NCI-H2029 treated with DMSO at 0.1 percent for 48 hours (cell line): ENCODE measurements at regions not wholly inside any gene's neighbourhood (a gene's known extent, or its start where the extent isn't known, plus 50 kb on each side); places are given as distances from the start of the nearest gene placed in this dataset.
"Not testable (repeated sequence)": the region's sequence is repeated elsewhere in the genome, so short reads cannot be mapped to it uniquely, and the experiment has no call there.

Experiments used
- DNase-seq: peaks from one replicate; lab custom pipeline; 2025; lab: John Stamatoyannopoulos, UW

GRCh38 chr2:40043641-40044040 lies 264.6 kb upstream of the THUMPD2 start:
- DNase-seq: no peak

GRCh38 chr2:40043191-40043590 lies 264.1 kb upstream of the THUMPD2 start:
- DNase-seq: no peak

DNA sequence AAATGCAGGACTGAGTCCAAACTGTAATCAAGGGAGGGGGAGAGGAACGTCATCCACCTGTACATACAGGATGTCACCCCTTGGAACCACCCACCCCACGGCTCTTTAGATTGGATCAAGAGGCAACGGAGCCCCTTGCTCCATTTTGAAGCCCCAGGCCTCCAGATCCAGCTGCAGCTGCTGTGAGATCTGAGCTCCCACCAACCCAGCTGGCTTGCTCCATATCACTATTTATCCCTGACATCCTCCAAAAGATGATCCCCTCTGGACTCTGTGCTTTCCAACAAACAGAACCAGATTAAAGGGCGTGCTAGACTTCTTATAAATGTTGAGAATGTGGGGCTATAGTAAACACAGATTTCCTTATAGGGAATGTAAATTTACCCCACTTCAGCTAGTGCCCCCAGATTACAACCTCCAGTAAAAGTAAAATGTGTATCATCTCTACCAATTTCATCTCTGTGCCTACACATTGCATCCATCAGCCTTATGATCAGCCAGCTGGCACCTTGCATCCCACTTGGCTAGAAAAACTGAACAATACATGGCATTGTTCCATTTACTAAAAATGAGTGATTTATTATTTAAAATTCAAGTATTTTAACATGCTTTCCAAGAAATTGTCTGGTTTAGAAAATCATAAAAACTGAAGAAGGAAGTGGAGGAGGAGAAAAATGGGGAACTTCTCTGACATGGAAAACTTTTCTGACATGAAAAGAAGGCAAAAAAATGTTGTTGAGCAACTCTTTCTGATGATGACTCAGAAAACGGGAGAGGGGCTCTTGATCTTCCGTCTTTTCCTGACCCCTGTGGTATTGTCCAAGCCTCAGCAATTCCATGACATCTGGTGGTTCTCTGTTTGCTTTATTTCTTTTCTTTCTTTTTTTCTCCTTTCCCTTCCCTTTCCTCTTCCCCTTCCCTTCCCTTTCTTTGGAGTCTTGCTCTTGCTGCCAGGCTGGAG lies 262.6 kb upstream of the THUMPD2 start:
- no peak for DNase-seq

GRCh38 chr2:40039549-40039948 lies 260.5 kb upstream of the THUMPD2 start:
- DNase-seq: no peak

DNA sequence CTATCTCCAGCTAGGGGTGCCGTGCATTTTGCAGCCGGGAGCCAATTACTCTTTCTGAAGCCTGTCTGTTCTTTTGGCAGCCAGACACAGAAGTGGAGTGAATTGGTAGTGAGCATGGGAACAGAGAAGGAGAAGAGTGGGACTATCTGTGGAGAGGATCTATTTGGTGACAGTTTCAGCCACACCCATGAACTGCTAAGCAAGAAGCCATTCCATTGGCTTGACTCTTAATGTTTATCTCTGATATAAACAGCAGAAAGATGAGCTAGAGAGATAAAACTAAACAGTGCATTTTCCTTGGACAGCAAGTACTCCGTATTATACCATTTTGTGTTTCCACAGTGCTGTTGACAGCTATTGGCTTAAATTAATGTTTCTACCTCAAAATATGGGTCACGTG lies 259.6 kb upstream of the THUMPD2 start:
- DNase-seq: no peak

DNA sequence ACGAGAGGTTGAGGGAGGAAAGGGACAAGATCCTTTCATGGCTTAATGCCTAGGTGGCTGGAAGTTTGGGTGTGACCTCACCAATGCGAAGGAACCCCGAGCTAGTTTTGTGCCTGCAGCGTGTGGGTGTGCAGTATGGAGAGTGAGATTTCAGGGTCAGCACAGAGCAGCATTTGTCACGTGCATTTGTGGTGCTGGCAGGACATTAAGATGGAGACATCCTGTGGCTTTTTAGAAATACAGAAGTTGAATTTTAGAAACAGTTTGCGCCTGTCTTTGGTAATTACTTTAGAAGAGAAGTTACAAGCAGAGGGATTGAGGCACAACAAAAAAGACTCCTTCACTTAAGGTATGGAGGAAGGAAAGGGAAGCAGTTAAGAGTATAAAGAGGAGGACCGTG lies 258.2 kb upstream of the THUMPD2 start:
- no peak for DNase-seq

DNA sequence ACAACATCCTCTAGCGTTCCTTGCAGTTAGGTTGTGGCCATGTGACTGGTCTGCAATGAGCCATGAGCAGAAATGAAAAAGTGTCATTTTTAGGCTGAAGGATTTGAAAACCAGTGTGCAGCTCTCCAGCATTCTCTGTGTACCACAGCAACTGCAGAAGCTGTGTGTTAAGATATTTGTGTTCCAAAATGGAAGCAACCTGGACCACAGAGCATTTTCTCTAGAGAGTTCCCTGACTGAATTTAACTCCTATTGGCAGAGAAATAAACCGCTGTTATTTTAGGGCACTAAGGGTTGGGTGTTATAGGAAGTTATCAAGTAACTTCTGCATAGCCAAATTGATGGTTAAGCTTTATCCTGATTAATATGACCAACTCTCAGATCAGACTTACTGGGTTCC lies 257.2 kb upstream of the THUMPD2 start:
- DNase-seq: no peak

DNA sequence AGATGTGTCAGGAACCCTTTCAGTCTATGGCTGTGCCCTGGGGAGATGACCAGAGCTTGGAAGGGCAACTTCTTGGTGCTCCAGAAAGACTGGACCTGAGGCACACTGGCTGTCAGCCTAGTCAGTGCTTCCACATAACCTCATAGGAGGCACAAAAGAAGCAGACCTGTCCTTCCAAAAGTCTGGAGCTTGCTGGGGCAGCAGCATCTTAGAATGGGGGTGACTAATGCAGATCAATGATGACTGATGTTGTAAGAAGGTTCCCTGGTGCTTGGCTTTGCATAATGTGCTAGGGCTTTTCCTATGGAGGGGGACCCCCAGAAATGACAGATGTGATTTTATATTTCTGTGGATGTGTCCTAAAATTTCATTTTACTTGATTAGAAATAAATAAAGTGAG lies 255.7 kb upstream of the THUMPD2 start:
- DNase-seq: no peak

DNA sequence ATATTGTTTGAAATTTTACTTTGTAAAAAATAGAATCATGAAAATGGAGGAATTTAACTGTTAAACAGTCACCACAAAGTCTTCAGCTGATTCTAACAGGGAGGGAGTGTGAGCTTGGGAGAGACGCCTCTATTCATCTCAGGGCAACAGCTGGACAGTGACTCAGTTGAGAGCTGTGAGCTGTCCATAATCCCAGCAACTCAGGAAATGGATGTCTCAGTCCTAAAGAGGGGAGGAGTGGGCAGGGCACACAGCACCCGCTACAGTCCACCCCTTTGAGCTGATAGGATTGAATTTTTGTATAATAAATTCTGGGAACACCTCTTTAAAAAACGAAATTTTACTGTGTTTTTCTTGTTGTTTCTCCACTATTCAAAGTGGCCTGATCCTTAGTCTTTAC lies 255.1 kb upstream of the THUMPD2 start:
- DNase-seq: no peak

DNA sequence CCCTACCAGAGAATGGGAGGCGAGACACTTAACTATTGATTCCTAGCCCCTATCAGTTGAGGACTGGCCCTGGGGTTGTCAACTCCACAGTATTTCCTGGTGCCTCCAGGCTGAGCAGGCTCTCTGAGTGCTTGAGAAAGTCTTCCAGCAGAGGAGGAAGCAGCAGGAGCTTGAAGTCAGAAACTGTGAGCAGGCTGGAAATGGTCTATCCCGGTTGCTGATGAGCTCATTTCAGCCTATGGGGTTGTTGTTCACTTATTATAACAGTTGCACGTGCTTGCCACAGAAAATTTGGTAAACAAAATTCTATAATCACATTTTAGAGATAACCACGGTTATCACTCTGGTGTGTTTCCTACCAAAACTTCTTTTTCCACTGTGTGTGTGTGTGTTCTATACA lies 254.7 kb upstream of the THUMPD2 start:
- DNase-seq: no peak

- no peak for DNase-seq
Observed at GRCh38 chr2:40032650-40033319, 253.7 kb upstream of the THUMPD2 start.

- DNase-seq: no peak
Observed at GRCh38 chr2:40030456-40030975, 251.5 kb upstream of the THUMPD2 start.

GRCh38 chr2:40028792-40029488 lies 249.9 kb upstream of the THUMPD2 start:
- no peak for DNase-seq

DNA sequence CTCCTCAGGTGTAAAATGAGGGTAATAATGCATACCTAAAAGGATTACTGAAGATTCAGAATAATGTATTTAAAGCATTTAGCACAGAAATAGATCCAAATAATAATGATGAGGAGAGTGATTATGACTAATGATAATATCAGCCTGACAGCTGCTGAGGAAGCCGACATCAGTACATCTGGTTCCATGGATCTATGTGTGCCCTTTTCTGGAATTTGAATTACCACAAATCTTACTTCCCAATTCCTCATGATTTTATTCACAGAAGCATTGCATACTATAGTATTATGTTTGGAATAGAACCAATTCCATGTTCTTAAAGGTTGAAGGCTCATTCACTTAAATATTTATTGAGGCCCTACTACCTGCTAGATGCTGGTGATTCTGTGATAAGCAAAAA lies 248.9 kb upstream of the THUMPD2 start:
- DNase-seq: no peak

GRCh38 chr2:40025276-40025675 lies 246.2 kb upstream of the THUMPD2 start:
- DNase-seq: not testable (repeated sequence)

DNA sequence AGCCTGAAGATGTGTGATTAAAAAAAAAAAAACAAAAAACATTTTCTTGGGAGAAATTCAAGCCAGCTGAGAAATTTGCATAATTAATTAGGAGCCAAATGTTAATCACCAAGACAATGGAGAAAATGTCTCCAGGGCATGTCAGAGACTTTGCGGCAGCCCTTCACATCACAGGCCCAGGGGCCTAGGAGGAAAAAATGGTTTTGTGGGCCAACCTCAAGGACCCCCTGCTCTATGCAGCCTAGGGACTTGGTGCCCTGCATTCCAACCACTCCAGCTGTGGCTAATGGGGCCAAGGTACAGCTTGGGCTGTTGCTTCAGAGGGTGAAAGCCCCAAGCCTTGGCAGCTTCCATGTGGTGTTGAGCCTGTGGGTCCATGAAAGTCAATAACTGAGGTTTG lies 241.9 kb upstream of the THUMPD2 start:
- DNase-seq: no peak

DNA sequence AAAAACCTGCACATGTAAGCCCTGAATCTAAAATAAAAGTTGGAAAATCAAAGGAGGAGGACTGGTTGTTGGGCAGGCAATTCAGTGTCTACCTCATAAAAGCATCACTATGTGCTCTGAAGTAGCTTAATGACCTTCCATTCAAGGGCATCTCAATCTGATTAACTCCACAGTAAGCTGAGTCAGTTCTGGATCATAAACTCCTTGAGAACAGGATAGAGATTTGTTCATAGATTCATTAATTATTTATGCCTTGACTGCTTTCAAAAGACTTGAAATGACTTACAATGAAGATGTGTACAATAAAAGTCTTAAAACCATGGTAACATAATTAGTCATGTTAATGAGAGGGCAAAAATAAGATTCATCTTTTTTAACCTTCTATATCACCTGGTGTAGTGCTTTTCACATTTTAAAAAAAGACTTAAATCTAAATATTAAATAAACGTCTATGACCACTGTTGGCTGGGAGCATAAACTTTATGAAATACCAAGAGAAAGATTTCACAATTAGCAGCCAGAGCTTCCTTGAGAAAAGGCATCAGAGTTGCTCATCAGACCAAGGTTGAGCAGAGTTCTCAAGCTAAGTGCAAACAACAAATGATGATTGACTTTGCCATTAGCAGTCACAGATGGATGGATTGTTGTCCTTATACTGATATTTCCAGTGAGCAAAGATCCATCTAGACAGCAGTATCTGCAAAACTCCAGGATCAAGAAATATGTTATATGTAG lies 237.3 kb upstream of the THUMPD2 start:
- no peak for DNase-seq

- DNase-seq: not testable (repeated sequence)
Observed at GRCh38 chr2:40013962-40014361, 234.9 kb upstream of the THUMPD2 start.

- DNase-seq: no peak
Observed at GRCh38 chr2:40004336-40004735, 225.3 kb upstream of the THUMPD2 start.

DNA sequence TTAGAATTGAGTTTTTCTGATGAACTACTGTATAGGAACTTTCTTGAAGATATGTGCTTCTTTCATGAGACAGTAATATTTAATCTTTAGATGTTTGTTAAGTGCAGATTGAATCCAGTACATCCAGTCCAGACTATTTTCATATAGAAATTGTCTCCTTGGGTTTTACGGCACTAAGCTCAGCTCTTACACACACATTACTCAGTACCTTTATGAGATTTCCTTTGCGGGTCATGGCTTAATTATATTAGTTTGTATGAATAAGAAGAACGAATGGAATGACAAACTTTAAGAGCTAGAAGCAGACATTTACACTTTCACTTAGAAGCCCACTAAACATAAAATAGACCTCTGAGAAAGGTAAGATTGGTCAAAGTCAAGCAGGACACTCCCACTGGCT lies 223.3 kb upstream of the THUMPD2 start:
- DNase-seq: no peak

- no peak for DNase-seq
Observed at GRCh38 chr2:39999864-40000263, 220.8 kb upstream of the THUMPD2 start.

DNA sequence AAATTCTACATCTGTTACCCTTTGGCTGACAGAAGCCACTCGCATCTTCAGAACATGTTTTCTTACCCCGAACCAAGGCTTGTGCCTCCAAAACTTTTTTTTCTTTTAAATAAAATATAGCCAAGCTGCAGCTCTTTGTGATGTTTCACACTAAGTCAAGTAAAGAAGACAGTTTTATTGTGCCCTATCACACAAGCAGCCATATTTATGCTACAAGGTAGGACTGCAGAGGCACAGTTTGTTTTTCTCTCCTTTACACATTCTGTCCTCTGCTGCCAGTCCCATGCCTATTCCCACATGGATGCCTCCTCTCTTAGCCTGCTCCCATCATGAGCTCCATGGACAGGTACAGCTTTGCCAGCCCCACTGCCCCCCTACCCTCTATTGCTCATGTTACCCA lies 219.6 kb upstream of the THUMPD2 start:
- DNase-seq: no peak
